LNCAP (cell line): ENCODE measurements at regions not wholly inside any gene's neighbourhood (a gene's known extent, or its start where the extent isn't known, plus 50 kb on each side); places are given as distances from the start of the nearest gene placed in this dataset.

ENCODE experiments used
- TF ChIP-seq, protein P1 (sequence below): fragments of 450-650 bp; IDR thresholded peaks from 2 replicates; pipeline ENCODE4 v1.5.1; 2017; ENCODE audit warnings: mild to moderate bottlenecking

DNA sequence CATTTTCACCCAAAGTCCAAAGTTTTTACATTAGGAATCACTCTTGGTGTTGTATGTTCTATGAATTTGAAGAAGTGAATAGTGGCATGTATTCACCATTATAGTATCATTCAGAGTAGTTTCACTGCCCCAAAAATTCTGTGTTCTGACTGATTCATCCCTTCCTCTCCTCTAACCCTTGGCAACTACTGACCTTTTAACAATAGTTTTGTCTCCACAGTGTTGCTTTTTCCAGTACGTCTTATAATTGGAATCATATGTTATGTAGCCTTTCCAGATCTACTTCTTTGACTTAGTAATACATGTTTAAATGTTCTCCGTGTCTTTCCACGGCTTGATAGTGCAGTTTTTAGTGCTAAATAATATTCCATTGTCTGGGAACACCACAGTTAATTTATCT is 379.0 kb upstream of the SGO1 start:
- TF ChIP-seq, protein P1, sequence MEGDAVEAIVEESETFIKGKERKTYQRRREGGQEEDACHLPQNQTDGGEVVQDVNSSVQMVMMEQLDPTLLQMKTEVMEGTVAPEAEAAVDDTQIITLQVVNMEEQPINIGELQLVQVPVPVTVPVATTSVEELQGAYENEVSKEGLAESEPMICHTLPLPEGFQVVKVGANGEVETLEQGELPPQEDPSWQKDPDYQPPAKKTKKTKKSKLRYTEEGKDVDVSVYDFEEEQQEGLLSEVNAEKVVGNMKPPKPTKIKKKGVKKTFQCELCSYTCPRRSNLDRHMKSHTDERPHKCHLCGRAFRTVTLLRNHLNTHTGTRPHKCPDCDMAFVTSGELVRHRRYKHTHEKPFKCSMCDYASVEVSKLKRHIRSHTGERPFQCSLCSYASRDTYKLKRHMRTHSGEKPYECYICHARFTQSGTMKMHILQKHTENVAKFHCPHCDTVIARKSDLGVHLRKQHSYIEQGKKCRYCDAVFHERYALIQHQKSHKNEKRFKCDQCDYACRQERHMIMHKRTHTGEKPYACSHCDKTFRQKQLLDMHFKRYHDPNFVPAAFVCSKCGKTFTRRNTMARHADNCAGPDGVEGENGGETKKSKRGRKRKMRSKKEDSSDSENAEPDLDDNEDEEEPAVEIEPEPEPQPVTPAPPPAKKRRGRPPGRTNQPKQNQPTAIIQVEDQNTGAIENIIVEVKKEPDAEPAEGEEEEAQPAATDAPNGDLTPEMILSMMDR: no peak

DNA sequence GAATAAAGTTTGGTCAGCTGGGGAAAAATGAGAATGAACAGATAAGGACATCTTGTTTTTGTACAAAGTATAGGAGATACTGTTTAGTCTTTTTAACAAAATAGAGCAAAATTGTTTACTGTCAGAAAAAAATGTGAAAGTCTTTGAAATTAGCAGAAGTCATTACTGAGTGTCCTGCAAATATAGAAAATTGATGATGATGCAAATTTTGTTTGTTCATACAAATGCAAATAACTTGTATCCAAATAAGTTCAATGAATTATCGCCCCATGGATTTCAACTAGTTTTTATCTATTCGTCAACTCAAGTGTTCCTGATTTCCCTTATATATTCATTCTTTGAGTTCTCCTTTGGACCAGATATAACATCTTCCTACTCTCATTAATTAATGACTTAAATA is 378.0 kb upstream of the SGO1 start:
- TF ChIP-seq, protein P1: no peak

DNA sequence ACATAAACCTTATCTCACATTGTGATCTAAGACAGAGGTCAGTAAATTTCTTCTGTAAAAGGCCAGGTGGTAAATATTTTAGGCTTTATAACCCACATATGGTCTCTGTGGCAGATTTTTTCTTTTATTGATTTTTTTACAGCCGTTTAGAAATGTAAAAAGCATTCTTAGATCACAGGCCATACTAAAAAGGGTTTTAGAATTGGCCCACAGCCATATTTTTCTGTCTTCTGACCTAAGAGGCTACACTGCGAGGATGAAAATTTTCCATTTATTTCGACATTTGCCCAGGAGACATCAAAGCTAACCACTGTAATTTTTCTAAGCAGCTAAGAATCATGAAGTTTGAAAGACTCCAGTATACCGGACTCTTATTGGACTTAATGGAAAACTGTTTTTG is 377.2 kb upstream of the SGO1 start:
- TF ChIP-seq, protein P1: no peak

DNA sequence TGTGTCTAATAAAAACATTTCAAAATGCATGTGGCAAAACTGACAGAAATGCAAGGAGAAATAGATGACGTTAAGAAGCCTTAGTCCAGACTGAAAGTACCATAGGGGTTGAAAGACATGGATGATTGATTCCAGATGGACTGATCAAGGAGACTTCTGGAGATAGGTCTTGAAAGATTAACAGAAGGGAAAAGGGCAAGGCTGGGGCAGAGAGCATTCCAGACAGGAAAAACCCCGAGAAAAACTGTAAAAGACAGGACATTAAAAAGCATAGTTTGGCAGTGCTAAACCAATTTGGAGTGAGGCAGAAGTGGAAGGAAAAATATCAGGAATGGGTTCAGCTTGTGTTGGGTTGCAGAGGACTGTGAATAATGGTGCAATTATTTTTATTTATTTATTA is 375.2 kb upstream of the SGO1 start:
- TF ChIP-seq, protein P1: no peak

DNA sequence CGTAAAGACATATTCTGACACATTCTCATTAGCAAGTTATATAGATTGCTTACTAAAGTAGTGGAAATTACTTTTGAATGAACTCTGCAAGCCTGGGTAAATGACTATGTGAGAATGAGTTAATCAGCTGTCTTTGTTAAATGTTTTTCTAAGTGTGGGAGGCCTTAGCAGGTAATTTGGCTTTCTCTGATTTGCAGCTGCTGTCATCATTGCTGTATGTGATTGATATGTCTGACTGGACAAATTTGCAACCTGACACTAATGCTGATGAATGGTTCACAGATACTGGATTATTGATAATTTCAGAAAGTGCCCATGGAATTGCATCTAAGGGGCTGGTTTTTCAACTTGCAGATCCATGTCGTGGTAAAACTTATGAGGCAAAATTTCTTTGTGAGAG is 372.2 kb upstream of the SGO1 start:
- TF ChIP-seq, protein P1: no peak

DNA sequence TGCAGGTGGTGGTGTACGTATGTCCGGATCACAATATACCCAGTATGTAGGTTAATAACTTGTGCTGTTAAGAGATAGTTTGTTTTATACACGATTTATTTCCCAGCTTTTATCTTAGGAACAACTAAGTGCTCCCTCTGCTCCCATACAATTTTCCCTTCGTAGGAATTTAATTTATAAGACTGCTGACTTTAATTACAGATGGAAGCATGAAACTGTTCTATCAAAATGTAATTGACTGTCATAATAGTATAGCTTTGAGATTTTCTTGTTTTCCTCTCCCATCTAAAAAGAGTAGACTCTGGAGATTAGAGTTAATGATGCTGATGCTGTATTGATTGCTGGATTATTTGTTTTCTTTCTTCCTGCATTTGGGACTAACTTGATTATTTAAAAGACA is 370.7 kb upstream of the SGO1 start:
- TF ChIP-seq, protein P1: no peak

DNA sequence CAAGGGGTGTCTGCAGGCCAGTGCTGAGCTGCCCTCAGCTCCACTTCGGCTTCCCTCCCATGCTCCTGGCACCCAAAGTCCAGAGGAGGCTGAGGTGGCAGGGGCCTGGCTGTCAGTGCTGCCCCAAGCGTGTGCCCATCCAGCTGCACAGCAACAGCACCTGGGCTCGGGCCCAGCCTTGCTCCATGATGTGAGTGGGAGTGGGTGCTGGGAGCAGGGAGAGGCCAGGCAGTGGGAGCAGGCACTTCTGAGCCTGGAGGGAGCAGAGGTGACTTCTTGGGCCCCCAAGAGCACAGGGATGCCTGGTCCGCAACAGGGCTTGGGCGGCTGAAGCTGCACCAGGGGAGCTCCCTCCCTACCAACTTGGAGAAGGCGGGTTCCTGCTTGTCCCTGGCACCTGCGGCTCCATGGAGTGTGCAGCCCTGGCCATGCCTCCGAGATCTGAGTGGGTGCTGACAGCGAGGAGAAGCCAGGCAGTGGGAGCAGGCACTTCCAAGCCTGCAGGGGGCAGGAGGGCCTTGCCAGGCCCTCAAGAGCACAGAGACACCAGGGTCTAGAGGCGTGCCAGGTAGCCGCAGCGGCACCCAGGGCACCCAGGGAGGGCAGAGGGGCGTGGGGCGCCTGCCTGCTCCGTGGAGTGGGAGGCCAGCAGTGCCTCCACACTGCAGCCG is 366.7 kb upstream of the SGO1 start:
- TF ChIP-seq, protein P1: no peak

DNA sequence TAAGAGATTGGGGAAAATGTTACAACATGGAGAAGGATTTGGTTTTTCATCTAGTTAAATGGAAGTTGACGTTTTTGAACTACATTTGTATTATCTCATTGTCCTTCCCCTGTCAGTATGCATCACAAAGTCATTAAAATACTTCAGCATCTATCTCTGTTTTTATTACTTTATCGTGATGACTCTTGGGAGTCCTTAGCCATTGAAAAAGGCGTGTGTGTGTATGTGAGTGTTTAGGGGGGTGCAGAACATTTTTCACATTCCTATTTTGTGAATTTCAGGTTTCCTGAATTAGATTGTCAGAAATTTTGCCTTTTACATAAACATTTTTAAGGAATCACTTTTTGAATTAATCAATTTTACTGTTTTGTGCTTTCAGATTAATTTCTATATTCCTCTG is 360.6 kb upstream of the SGO1 start:
- TF ChIP-seq, protein P1: no peak
